ENCODE measurements at regions not wholly inside any gene's neighbourhood (a gene's known extent, or its start where the extent isn't known, plus 50 kb on each side); places are given as distances from the start of the nearest gene placed in this dataset.

- no peak for DNase-seq (ENCODE audit: low read depth)
Measured at GRCh38 chr18:33957707-33958106, 267.0 kb downstream of the NOL4 start.

- DNase-seq (ENCODE audit: low read depth): peak; percentile 30
Measured at GRCh38 chr18:33951031-33951430, 273.7 kb downstream of the NOL4 start.

GRCh38 chr18:33946336-33946735 is 278.4 kb downstream of the NOL4 start:
- DNase-seq (ENCODE audit: low read depth): peak; percentile 15

GRCh38 chr18:33944493-33944892 is 280.2 kb downstream of the NOL4 start:
- no peak for DNase-seq (ENCODE audit: low read depth)

GRCh38 chr18:33937270-33937816 is 287.4 kb downstream of the NOL4 start:
- DNase-seq (ENCODE audit: low read depth): no peak

- DNase-seq (ENCODE audit: low read depth): no peak
Measured at GRCh38 chr18:33934258-33934657, 290.5 kb downstream of the NOL4 start.

GRCh38 chr18:33928231-33928630 is 296.5 kb downstream of the NOL4 start:
- peak; percentile 47 for DNase-seq (ENCODE audit: low read depth)

- DNase-seq (ENCODE audit: low read depth): no peak
Measured at GRCh38 chr18:33924576-33924975, 300.1 kb downstream of the NOL4 start.

- no peak for DNase-seq (ENCODE audit: low read depth)
Measured at GRCh38 chr18:33923980-33924379, 300.7 kb downstream of the NOL4 start.

- no peak for DNase-seq (ENCODE audit: low read depth)
Measured at GRCh38 chr18:33918571-33918970, 306.1 kb downstream of the NOL4 start.

GRCh38 chr18:33916200-33916599 is 308.5 kb downstream of the NOL4 start:
- DNase-seq (ENCODE audit: low read depth): no peak

- peak; percentile 10 for DNase-seq (ENCODE audit: low read depth)
Measured at GRCh38 chr18:33914399-33914798, 310.3 kb downstream of the NOL4 start.

GRCh38 chr18:33906046-33906445 is 318.7 kb downstream of the NOL4 start:
- peak; percentile 34 for DNase-seq (ENCODE audit: low read depth)

- no peak for DNase-seq (ENCODE audit: low read depth)
Measured at GRCh38 chr18:33901894-33902512, 322.7 kb downstream of the NOL4 start.

GRCh38 chr18:33900638-33901037 is 322.6 kb downstream of the ASXL3 start:
- DNase-seq (ENCODE audit: low read depth): no peak

- DNase-seq (ENCODE audit: low read depth): no peak
Measured at GRCh38 chr18:33898427-33898826, 320.4 kb downstream of the ASXL3 start.

GRCh38 chr18:33878213-33878612 is 300.2 kb downstream of the ASXL3 start:
- no peak for DNase-seq (ENCODE audit: low read depth)

- no peak for DNase-seq (ENCODE audit: low read depth)
Measured at GRCh38 chr18:33875029-33875565, 297.1 kb downstream of the ASXL3 start.

- DNase-seq (ENCODE audit: low read depth): no peak
Measured at GRCh38 chr18:33873112-33873511, 295.1 kb downstream of the ASXL3 start.

- no peak for DNase-seq (ENCODE audit: low read depth)
Measured at GRCh38 chr18:33871363-33872025, 293.5 kb downstream of the ASXL3 start.

GRCh38 chr18:33870059-33870458 is 292.0 kb downstream of the ASXL3 start:
- peak; percentile 29 for DNase-seq (ENCODE audit: low read depth)

GRCh38 chr18:33866386-33866785 is 288.4 kb downstream of the ASXL3 start:
- no peak for DNase-seq (ENCODE audit: low read depth)

- no peak for DNase-seq (ENCODE audit: low read depth)
Measured at GRCh38 chr18:33863912-33864311, 285.9 kb downstream of the ASXL3 start.

- DNase-seq (ENCODE audit: low read depth): no peak
Measured at GRCh38 chr18:33854827-33855139, 276.8 kb downstream of the ASXL3 start.
